ENCODE measurements at regions not wholly inside any gene's neighbourhood (a gene's known extent, or its start where the extent isn't known, plus 50 kb on each side); places are given as distances from the start of the nearest gene placed in this dataset.

DNA sequence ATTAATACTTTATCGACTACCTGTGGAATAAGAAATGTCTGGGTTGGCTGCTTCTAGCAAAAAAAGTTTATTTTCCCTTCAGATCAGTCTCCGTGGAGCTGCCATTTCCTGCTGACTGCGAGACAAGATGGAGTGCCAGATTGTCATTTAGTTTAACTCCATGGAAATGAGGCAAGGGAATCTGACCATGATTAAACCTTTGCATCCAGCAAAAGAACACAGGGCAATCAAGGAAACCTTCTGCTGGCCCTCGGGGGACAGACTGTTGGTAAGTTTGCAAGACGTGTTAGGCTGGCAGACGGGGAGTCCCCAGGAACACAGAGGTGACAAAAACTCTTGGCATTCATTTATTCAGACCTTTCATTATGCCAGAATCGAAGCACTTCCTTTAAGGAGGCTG lies 52.2 kb upstream of the SPACA1 start:
- no peak for DNase-seq

DNA sequence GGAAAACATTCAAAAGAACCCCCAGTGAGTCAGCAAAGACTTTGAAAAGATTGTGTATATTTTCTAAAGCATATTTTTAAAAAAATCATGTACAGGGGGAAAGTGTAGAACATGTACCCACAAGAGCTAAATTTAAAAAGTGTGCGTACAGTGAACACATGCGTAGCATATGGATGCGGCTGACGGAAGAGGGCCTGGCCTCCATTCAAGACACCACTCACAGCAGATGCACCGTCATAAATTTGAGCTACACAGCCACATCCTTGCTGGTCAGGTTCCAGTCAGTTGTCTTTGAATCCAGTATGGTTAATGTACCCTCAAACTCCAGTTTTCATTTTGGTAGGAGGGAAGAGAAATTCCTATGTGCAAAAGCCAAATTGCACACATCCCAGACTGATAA lies 54.3 kb upstream of the SPACA1 start:
- DNase-seq, result no peak

DNA sequence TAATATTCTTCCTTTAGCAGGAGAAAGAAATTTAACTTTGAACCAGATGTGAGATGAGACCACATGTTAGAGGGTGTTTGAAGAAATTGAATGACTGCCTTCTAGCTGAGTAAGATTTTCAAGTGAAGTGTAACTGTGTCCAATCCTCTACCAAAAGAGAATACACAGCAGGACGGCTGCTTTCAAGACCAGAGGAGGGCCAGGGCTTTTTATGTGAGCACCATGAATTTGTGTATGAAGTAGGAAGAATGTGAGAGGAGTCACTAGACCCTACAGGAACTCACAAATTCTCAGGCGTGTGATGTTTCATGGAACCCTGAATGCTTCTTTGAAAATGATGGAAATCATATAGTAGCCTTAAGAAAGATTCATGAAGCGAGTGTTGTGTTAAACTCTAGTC lies 56.8 kb upstream of the SPACA1 start:
- DNase-seq, result no peak

DNA sequence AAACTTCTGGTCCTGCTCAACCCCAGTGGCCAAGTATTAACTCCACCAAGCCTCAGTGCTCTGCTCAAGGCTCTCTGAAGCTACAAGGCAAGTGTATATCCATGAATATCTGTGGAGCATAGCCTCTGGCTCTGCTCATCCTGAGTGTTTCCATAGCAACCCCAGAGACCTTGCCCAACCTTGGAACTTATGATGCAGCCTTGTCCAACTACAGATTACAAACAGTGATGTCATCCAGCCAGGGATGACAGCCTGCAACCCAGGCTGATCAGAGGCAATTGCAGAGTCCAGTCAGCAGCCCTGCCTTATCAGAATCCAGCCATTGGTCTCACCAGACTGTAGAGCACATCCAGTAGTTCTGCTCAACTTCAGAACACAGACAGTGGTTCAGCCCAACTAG lies 65.5 kb upstream of the SPACA1 start:
- no peak for DNase-seq

DNA sequence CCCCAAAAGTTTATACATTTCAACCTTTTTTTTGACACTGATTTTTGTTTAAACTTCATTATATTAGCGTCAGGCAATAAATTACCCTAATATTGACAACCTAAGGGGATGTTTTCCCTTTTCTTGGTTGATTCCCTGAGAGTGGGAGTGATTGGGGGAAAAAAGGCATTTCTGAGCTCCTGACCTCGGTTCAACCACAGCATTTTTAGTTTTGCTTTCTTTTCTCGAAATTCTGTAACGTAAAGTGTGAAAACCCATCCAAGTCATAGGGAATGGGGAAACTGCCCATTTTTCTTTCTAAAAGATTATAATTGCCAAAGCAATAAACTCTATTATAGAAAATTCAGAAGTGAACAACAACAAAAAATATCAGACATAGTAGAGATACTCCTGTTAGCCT lies 67.9 kb upstream of the SPACA1 start:
- no peak for DNase-seq

DNA sequence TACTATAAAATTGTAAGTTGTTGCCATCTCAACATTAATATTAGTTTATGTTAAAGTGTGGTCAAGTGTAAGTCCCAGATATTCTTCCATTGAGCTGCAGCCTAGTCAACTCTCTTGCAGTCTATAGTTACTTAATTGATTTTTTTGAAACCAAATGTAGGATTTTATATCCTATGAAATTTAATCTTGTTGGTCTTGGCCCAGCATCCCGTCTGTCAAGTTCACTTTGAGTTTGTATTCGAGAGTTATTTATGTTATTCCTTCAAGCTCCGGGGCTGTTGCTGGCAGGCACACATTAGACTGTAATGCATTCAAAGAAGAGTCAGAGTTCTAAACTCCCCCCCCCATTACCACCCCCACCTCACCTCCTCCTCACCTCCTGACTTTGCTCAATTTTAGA lies 71.0 kb upstream of the SPACA1 start:
- DNase-seq, result no peak

DNA sequence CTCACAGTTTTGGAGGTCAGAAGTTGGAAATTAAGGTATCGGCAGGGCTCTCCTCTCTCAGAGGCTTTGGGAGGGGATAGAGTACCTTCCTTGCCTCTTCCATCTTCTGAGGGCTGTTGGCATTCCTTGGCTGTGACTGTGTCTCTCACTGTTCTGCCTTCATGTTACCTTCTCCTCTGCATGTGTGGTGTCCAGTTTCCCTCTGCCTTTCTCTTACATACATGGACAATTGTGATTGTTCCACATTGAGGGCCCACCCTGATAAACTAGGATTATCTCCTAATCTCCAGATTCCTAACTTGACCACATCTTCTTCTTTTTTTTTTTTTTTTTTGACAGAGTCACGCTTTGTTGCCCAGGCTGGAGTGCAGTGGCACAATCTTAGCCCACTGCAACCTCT lies 72.1 kb upstream of the SPACA1 start:
- no peak for DNase-seq

DNA sequence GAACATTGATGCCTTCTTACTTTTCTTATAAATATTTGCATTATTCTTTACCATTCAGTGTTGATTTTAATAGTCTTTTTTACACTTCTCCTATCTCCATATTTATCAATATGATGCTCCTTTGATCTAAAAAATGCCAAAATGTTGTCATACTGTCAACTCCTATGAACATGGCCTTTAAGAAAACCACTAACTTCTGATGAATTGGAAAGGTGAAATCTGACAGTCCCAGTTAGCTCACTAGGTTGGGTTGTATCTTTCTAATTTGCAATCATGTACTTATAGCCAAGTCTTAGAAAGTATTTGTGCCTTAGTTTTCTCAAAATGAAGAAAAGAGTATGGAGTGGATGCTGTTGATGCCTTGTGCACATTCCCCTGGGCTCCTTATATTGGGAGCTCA lies 75.4 kb upstream of the SPACA1 start:
- DNase-seq, result no peak

DNA sequence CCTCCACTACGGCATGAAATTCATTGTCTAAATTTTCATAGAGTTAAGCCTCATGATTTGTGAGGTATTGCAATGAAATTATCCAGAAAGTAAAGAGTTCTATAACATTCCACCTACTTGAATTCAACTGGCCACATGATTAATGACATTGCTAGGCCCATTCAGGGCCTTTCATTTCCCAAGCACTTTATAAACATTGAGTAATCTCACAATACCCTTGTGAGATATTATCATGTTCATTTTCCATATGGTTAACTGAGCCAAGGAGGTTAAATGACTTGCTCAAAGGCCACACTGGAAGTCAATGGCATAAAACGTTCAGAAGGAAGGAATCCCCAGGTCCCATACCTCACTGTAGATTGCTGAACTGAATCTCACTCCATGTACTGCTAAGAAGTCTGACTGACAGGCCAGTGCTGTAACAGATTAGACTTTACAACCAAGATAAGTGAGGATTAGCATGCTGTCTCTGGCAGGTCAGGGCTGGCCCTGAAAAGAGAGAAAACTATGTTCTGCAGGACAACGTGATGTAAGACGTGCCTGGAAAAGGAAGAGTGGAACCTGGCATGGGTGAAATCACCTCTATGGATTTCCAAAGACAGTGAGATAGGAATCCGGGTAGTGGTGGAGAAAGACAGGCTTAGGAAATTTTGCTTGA lies 75.9 kb upstream of the SPACA1 start:
- DNase-seq, result no peak

DNA sequence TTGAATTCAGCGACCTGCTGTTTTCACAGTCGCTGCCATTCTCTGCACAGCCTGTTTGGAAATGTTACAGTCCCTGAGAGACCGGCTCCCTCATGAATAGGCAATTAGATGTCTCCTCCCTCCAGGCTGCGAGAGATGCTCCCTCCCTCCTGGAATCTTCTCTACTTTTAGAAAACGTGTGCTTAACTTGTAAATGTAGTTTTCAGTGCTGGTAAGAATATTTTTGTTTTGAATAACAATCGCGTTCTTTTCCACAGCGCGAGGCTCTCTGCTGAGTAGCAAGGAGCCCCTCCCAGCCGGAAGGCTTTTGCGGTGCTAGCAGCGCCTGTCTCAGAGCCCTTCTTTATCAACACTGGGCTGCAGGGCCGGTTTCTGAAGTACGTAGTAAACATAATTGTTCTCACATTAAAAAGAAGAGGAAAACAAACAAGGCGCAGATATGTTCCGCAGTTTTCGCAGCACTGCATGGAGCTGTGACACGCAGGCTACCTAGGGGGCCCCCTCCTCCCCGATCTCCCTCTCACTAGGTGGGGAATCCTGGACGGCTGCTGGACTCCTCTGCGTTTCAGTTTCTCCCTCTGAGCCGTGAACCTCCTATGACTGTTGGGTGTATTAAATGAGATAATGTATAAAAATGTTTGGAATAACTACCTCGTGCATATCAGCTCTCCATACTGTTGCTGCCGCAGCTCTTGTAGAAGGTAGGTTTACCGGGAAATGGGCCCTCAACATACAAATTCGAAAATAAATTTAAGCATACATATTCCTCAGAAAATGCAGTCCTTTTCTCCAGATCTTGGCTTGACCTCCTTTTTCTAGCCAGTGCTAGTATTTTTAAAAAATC lies 79.0 kb upstream of the SPACA1 start:
- DNase-seq, result no peak

DNA sequence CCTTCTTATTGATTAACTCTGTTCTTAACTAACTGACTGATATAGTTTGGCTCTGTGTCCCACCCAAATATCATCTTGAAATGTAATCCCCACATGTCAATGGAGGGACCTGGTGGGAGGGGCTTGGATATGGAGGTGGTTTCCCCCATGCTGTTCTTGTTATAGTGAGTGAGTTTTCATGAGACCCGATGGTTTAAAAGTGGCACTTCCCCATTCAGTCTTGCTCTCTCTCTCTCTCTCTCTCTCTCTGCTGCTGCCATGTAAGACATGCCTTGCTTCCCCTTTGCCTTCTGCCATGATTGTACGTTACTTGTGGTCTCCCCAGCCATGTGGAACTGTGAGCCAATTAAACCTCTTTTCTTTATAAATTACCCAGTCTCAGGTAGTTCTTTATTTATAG lies 81.8 kb upstream of the SPACA1 start:
- no peak for DNase-seq

DNA sequence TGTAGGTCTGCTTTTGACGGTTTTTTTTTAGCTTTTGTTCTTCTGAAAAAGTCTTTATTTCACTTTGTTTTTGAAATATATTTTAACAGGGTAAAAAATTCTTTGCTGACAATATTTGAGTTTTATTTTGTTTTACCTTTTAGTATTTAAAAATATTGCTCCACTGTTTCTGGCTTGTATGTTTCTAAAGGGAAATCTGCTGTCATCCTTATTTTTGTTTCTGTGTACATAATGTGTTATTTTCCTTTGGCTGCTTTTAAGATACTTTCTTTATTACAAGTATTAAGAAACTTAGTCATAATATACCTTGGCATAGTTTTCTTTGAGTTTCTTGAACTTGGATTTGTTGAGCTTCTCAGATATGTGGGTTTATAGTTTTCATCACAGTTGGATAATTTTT lies 88.6 kb upstream of the SPACA1 start:
- DNase-seq, result no peak

DNA sequence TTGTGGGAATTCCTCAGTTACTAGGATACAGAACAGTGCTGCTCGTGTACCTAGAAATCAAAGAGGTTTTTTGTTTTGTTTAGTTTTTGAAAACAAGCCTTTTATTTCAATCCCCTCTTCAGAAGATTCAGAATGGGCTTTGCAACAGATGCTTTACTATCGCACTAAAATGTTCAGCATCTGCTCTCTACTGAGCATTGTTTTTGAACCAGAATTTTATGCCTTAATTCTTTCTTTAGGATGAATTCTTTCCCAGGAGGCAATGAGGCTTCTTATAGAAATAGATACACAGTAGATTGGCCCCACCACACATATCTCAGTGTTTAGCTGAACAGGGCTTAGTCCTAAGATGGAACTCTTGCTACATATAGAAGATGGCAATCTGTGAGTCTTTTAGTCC lies 95.9 kb upstream of the SPACA1 start:
- no peak for DNase-seq

DNA sequence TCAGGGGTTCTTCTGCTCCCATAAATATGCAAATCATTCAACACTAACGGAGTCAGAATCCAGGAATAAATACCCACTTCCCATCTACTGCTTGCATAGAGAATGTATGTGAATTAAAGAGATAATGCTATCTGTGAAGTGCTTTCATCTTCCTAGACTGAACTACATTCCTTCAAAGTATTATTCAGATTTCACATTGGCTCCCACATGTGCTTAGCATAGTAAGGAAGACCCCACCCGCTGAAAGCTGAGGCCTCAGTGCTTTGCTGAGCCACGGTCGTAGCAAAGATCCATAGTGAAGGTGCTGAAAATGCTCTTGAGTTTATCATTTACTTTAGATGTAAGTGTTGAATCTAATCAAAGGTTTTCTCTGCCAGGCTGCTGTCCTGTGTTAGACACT lies 97.0 kb upstream of the SPACA1 start:
- no peak for DNase-seq

DNA sequence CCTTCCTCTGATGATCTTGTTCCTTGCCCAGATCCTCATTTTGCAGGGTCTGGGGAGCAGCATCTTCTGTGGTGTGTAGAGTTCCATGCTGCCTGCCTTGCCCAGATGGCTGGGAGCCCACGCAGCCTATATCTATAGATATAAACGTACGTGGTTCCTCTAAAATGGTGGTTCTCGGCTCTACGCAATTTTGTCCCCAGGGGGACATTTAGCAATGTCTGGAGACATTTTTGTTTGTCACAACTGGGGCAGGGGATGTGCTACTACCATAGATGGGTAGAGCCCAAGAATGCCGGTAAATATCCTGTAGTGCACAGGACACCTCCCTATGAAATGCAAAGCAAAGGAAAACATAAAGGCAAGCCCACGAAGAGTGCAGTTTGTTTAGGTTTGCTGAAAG lies 98.4 kb upstream of the SPACA1 start:
- no peak for DNase-seq

DNA sequence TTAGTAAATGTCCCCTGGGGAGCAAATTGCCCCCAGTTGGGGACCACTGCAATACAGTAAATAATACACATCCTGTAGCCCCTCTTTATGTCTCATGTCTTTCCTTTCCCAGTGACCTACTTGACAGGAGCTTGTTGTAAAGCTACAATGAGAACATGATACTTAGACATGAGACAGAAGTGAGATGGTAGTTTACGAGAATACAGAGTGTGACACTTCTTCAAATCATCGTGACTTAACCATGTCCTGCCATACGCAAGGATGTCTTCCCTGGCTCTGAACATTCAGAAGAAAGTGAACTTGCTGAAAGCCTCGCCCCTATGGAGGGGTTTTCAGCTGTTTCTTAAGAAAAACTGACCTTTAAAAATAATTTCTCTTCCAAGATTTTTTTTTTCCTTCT lies 101.0 kb upstream of the SPACA1 start:
- no peak for DNase-seq

DNA sequence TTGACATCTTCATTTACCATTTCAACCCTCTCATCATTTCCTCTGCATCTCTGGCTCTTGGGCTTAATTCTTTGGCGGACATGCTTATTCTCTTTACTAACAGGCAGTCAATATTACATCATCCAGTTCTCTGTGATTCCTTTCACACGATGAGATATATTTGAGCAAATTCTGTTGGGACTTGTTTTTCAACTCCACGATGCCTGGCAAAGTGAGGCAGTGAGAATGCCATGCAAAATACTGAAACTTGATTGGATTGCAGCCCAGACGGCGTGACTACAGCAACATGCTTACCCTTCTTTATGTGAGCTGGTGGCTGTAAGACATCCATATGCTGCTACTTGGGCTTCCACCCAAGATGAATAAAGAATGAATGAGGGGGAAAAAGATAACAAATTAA lies 101.7 kb upstream of the SPACA1 start:
- no peak for DNase-seq

DNA sequence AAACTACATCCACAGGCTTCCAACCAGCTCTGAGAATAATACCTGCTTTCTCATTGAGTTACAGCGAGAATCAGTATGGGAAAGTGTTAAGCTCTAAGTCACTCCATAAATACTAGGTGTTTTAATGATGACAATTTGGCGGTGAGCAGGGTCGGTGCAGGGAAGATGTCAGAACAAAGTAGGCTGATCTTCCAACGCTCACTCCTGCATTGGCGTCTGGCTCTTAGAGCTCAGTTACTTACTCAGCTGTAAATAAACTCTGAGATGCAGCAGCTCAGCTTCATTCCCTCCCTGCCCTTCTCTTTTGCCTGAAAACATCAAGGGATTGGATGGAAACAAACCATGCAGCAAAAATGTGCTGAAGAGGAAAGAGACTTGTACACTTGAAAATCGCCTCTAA lies 102.5 kb upstream of the SPACA1 start:
- no peak for DNase-seq

DNA sequence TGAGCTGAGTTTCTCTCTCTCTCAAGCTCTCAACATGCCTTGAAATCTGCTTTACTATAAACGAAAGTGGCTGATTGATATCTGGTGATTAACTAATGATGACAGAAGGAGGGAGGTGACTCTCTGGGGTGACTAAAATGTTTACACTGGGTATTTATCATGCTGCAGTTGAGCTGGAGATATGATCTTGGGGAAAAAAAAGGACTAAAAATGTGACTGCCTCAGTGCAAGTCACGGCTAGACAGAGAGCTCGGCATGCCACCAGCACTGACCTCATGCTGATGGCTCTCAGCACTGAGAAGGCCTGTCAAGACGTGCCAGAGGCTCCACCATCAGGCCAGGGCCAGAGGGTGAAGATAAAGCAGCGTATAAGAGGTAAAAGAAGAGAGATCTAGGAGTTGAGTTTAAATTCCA lies 103.1 kb upstream of the SPACA1 start:
- peak; percentile 20 for DNase-seq

DNA sequence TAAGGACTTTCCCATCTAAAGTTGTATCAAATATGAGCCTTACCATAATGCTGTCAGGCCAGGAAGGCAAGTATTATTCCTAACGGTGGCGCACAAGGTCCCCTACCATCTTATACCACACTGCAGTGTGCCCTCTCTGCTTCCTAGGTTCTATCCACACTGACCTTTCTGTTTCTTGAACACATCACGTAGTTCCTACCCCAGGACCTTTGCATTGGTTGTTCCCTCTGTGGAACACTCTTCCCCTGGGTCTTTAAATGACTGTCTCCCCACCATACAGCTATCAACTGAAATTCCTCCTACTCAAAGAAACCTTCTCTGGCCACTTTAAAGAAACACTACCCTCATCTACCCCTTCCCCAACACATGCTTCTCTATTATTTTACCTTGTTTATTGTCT lies 104.5 kb upstream of the SPACA1 start:
- no peak for DNase-seq

DNA sequence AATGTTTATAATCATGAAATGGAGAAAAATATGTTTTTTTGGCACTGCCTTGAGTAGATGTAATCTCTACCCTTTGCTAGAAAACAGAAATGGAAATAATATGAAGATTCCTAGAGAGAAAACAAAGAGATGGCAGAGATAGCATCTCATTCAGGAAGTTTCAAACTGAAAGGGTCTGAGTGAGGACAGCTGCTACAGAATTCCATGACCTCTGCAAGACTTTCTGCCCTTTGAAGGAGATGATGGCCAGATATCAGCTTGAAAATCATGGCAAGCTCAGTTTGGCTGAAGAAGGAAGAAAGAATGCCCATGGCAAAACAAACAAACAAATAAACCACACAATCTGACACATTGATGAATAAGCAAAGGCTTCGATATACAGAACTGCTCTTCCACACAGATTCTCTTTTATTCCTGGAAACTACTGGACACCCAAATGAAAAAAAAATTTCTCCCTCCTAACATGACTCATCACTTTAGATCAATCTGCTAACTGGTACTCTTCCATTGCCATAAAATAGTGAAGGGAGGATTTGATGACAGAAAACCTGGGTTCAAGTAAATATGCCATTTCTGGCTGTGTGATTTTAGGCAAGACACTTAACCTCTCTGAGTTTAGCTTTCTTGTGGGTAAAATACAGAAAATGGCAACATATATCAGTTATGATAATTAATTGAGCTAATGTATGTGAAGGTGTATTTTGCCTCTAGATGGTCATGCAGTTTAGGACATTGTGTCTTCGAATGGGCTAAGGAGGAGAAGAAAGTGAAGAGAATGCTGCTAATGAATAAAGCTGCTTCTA lies 105.9 kb upstream of the SPACA1 start:
- no peak for DNase-seq

DNA sequence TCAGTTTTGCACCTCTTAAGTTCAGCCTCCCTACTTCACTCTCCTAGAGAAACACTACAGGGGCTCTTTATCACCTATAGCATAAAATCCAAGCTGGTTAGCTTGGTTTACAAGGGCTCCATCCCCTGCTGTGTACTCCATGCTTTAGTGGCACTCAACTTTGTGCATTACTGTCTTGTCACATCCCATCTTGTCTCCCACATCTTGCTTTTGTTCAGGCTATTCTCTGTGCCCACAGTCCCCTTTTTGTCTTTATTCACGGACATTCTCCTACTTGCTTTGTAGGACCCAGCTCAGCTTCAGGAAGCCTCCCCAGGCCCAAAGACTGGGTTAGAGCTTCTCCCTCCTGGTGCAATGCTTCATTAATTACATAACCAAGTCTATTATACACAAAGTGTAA lies 107.9 kb upstream of the SPACA1 start:
- no peak for DNase-seq

DNA sequence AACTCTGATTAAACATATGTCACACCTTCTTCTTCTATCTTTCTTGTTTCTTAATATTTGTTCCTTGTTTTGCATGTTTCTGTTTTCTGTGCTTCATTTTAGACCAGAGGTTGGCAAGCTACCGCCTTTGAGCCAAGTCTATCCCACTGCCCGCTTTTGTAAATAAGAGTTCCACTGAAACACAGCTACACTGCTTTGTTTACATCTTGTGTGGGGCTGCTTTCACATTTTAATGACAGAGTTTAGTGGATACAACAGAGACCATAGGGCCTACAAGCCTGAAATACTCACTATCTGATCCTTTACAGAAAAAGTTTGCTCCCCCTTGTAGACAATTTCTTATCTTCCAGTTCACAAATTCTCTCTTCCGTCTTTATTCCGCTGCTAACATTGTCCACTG lies 109.4 kb upstream of the SPACA1 start:
- no peak for DNase-seq

DNA sequence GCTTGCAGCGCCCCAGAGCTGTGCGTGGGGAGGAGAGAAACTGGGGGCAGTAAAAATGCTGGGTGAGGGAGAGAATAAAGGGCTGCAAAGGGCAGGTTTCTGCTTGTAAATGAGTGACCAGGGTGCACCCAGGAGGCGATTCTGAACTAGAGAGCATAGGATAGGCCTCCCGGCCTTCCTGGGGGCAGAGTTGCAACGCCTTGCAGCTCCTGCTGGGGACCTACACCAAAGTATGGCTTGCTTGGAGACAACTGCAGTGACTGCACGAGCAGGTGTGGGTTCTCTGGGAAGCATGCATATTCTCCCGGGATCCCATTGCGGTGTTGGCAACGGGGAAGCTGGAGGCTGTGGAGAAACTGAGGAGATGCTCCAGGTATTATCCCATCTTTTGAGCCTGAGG lies 111.6 kb upstream of the SPACA1 start:
- no peak for DNase-seq
